ENCODE measurements at regions not wholly inside any gene's neighbourhood (a gene's known extent, or its start where the extent isn't known, plus 50 kb on each side); places are given as distances from the start of the nearest gene placed in this dataset.

- Histone ChIP-seq H3K36me3 (ENCODE audit: insufficient read depth) (no peaks in the 10 kb centered on the region), H3K79me2 (replicated peaks; ENCODE audit: insufficient read depth) (no peaks in the 10 kb centered on the region)
- H3K4me1 Mint-ChIP-seq = no peaks in the 10 kb centered on the region
Measured at GRCh38 chr2:217167531-217167930, 307.7 kb upstream of the TNP1 start.

More at GRCh38 chr2:217167531-217167930, 307.7 kb upstream of the TNP1 start:
- Histone ChIP-seq H3K27me3 (ENCODE audit: insufficient read depth) (no peaks in the 10 kb centered on the region), H4K20me1 (replicated peaks; ENCODE audit: insufficient read depth) (no peaks in the 10 kb centered on the region), H3F3A (replicated peaks; ENCODE audit: low read depth) (no peaks in the 10 kb centered on the region), H3K27ac (ENCODE audit: low read depth) (no peak overlapping the region), H3K4me1 (ENCODE audit: insufficient read depth) (no peaks in the 10 kb centered on the region), H3K9me2 (ENCODE audit: insufficient read depth) (peaks cover 4% of the 10 kb centered on the region; the same call in 1 of the 2 replicates), H3K4me2 (no peak overlapping the region), H2AFZ (no peak overlapping the region), H3K4me3 (no peak overlapping the region)
- Mint-ChIP-seq H3K4me3 (no peak overlapping the region), H3K27ac (no peak overlapping the region), H3K27me3 (ENCODE audit: insufficient read depth, low read depth, poor library complexity) (no peaks in the 10 kb centered on the region), H3K36me3 (ENCODE audit: low read depth) (no peaks in the 10 kb centered on the region), H3K9me3 (peaks cover 8% of the 10 kb centered on the region; the same call in 1 of the 3 replicates)
- DNase-seq (ENCODE audit: low spot score) = no peak
- no peak for ATAC-seq
- TF ChIP-seq ZNF331 (CRISPR knock-in tag; IDR thresholded peaks at IDR 0.05; ENCODE audit: low read depth) = no peak
- TF ChIP-seq NANOG (IDR thresholded peaks at IDR 0.05; ENCODE audit: borderline replicate concordance) = no peak
- TF ChIP-seq, protein P1, sequence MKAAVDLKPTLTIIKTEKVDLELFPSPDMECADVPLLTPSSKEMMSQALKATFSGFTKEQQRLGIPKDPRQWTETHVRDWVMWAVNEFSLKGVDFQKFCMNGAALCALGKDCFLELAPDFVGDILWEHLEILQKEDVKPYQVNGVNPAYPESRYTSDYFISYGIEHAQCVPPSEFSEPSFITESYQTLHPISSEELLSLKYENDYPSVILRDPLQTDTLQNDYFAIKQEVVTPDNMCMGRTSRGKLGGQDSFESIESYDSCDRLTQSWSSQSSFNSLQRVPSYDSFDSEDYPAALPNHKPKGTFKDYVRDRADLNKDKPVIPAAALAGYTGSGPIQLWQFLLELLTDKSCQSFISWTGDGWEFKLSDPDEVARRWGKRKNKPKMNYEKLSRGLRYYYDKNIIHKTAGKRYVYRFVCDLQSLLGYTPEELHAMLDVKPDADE (IDR thresholded peaks at IDR 0.05) = no peak
- no peak for TF ChIP-seq ZNF114 (CRISPR knock-in tag; IDR thresholded peaks at IDR 0.05)
- no peak for TF ChIP-seq ZNF462 (CRISPR knock-in tag; IDR thresholded peaks at IDR 0.05)
- no peak for TF ChIP-seq CREB1 (CRISPR knock-in tag; IDR thresholded peaks at IDR 0.05; ENCODE audit: low read depth)
- TF ChIP-seq STAT1 (IDR thresholded peaks at IDR 0.05; ENCODE audit: unreplicated experiment) = no peak
- TF ChIP-seq, protein P2, sequence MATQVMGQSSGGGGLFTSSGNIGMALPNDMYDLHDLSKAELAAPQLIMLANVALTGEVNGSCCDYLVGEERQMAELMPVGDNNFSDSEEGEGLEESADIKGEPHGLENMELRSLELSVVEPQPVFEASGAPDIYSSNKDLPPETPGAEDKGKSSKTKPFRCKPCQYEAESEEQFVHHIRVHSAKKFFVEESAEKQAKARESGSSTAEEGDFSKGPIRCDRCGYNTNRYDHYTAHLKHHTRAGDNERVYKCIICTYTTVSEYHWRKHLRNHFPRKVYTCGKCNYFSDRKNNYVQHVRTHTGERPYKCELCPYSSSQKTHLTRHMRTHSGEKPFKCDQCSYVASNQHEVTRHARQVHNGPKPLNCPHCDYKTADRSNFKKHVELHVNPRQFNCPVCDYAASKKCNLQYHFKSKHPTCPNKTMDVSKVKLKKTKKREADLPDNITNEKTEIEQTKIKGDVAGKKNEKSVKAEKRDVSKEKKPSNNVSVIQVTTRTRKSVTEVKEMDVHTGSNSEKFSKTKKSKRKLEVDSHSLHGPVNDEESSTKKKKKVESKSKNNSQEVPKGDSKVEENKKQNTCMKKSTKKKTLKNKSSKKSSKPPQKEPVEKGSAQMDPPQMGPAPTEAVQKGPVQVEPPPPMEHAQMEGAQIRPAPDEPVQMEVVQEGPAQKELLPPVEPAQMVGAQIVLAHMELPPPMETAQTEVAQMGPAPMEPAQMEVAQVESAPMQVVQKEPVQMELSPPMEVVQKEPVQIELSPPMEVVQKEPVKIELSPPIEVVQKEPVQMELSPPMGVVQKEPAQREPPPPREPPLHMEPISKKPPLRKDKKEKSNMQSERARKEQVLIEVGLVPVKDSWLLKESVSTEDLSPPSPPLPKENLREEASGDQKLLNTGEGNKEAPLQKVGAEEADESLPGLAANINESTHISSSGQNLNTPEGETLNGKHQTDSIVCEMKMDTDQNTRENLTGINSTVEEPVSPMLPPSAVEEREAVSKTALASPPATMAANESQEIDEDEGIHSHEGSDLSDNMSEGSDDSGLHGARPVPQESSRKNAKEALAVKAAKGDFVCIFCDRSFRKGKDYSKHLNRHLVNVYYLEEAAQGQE (IDR thresholded peaks at IDR 0.05; ENCODE audit: unreplicated experiment) = no peak
- TF ChIP-seq, protein P3, sequence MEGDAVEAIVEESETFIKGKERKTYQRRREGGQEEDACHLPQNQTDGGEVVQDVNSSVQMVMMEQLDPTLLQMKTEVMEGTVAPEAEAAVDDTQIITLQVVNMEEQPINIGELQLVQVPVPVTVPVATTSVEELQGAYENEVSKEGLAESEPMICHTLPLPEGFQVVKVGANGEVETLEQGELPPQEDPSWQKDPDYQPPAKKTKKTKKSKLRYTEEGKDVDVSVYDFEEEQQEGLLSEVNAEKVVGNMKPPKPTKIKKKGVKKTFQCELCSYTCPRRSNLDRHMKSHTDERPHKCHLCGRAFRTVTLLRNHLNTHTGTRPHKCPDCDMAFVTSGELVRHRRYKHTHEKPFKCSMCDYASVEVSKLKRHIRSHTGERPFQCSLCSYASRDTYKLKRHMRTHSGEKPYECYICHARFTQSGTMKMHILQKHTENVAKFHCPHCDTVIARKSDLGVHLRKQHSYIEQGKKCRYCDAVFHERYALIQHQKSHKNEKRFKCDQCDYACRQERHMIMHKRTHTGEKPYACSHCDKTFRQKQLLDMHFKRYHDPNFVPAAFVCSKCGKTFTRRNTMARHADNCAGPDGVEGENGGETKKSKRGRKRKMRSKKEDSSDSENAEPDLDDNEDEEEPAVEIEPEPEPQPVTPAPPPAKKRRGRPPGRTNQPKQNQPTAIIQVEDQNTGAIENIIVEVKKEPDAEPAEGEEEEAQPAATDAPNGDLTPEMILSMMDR (conservative IDR thresholded peaks at IDR 0.05; ENCODE audit: low read depth in 2 of 2) = no peak
- TF ChIP-seq POLR2AphosphoS5 (IDR thresholded peaks at IDR 0.05; ENCODE audit: low read depth) = no peak
- TF ChIP-seq EZH2phosphoT487 (IDR thresholded peaks at IDR 0.05; ENCODE audit: unreplicated experiment) = no peak
- TF ChIP-seq JUNB (IDR thresholded peaks at IDR 0.05; ENCODE audit: unreplicated experiment) = no peak
- TF ChIP-seq EZH2 (IDR thresholded peaks at IDR 0.05; ENCODE audit: low read depth, unreplicated experiment) = no peak
